EL (cell line): ENCODE measurements at regions not wholly inside any gene's neighbourhood (a gene's known extent, or its start where the extent isn't known, plus 50 kb on each side); places are given as distances from the start of the nearest gene placed in this dataset.
"Not testable (repeated sequence)": the region's sequence is repeated elsewhere in the genome, so short reads cannot be mapped to it uniquely, and the experiment has no call there.

Experiments used
- DNase-seq: peaks from one replicate; pipeline ENCODE4 v3.0.0-alpha.2; 2016

GRCh38 chr10:26952094-26952493, 91.3 kb upstream of the ABI1 start:
- no peak for DNase-seq

GRCh38 chr10:26951650-26952049, 90.9 kb upstream of the ABI1 start:
- DNase-seq, result no peak

GRCh38 chr10:26950934-26951333, 90.2 kb upstream of the ABI1 start:
- DNase-seq, result no peak

- DNase-seq, result no peak
These were observed 85.5 kb upstream of the ABI1 start for GRCh38 chr10:26946102-26946811.

DNA sequence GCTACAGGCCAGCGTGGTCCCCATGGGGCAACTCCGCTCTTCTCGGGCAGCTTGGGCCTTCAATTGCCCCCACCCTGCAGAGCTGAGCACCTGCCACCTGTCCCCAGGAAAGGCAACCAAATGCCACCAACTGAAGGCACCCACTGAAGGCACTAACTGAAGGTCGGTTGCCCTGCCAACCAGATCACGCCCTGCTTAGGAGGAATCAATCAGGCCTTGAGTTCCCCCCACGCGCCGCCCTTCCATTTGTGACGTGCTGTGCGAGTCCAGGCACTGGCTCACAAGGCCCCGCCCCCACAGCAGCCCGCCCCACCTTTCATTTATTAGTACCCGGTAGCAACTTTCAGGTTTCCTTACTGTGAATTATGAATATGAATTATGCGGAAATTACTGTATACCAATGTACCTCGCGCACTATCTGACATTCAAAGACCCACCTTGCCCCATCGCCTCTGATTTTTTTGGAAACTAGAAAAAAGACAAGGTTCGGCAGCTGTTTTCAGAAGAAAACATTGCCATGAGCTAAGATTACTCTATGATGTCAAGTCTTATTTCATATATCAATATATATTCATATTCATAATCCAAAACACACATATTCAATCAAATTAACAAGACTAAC, 83.6 kb upstream of the ABI1 start:
- no peak for DNase-seq

DNA sequence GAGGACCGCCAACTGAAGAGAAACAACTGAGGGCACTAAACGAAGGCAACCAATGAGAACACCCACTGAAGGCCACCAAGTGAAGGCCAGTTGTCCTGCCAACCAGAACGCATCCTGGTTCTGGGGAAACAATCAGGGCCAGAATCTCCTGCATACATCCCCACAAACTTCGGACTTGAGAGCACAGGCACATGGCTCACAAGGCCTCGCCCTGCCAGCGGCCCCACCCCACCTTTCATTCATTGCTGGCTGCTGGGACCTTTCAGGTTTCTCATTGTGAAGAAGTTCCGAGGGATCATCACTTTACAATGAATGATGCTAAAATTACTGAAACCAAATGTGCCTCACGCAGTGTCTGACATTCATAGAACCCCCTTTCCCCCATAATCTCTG, 79.2 kb upstream of the ABI1 start:
- no peak for DNase-seq

- no peak for DNase-seq
These were observed 78.7 kb upstream of the ABI1 start for GRCh38 chr10:26939290-26939961.

DNA sequence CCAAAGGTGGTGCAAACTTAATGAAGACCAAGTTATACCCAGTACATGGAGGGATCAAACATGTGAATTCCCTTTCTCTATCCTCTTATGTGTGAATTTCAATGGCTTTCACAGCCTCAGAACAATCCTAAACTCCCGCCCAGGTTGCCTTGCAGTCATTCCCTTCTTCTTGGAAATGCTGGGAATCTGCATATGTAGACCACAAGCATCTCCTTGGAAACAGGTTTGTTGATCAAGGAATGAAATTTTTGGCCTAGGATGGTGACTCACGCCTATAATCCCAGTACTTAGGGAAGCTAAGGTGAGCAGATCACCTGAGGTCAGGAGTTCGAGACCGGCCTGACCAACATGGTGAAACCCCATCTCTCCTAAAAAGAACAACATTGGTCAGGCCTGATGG, 77.8 kb upstream of the ABI1 start:
- no peak for DNase-seq

GRCh38 chr10:26937371-26937770, 76.6 kb upstream of the ABI1 start:
- DNase-seq, result no peak

DNA sequence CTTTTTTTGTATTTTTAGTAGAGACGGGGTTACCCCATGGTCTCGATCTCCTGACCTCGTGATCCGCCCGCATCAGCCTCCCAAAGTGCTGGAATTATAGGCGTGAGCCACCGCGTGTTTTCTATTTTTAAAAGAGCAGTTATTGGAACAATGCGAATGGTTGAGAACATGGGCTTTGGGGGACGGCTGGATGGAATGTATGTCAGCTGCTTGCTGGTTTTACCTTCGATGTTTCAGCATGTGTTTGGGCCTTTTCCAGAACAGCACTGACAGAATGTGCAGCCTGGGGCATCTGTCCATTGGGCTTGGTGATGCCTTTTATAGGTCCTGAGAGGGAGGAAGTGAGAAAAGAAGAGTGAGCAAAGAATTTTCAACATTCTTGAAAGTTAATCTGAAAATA, 73.4 kb upstream of the ABI1 start:
- DNase-seq, result not testable (repeated sequence)

- DNase-seq, result no peak
These were observed 71.8 kb upstream of the ABI1 start for GRCh38 chr10:26932576-26932975.

DNA sequence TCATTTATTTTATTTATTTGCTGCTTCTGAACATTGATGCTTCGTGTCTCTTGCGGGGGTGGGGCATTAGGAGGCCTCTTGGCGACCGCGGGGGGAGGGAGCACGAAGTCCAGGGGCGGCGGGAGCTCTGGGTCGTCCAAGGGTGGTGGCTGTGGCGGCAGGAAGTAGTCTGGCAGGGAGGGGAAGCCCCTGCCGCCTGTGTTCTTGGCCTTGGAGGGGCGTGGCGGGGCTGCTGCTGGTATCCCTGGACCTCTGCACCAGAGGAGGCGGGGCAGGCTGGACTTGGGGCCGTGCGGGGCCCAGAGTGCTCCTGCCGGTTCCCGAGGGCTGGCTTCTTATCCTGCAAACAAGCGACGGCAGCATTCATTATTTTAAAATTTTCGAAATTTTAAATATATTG, 70.5 kb upstream of the ABI1 start:
- peak; percentile 6 for DNase-seq

DNA sequence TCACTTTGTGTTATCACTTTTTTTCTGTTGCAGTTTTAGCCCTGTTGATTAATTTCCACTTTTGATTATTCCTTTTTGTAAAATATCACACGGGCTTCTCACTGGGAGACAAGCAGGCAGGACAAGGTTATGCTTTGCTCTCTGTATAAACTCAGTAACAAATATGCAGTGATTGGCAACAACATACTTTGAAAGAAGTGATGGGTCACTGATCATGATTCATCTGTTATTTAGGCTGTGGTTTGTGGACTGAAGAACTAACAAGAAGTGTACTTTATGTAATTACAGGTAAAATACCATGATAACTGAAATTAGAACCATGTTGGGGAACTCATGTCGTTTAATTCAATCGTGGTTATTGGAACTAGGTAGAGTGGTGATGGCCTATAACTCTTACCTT, 62.1 kb upstream of the ABI1 start:
- DNase-seq, result not testable (repeated sequence)

GRCh38 chr10:26919156-26919860, 58.5 kb upstream of the ABI1 start:
- DNase-seq, result not testable (repeated sequence)

GRCh38 chr10:26914898-26915297, 54.1 kb upstream of the ABI1 start:
- DNase-seq, result no peak

DNA sequence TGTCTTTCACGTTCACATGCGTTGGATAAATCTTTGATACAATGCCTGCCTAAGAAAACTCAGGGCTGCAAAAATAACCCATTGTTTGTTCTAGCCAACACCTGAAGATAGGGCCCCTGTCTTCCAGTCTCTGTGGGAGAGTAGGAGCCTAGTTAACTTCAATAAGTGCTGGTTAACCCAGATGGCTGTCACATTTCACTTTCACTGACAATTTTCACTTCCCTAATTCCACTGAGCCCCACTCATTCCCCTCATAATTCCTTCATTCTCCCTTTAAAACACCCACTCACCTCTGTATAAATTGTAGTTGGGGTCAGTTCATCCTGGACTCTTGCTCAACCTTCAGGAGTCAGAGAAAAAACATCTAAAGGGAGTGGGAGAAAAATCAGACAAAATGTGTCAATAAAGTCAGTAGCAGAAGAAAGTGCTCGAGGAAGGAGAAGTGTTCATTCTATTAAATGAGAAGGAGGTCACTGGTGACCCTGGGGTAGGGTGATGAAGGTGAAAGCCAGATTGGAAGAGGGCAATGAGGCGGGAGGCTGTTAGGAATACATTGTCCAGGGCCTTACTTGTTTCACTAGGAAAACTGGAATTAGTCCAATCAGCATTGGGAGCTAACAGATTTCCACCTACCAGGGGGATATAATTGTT, 51.2 kb upstream of the ABI1 start:
- DNase-seq, result no peak
